Activated T-cell treated with anti-CD3 and anti-CD28 coated beads, Interleukin-2, amount 50 U/mL, for 48 hours (primary cell): ENCODE measurements at regions not wholly inside any gene's neighbourhood (a gene's known extent, or its start where the extent isn't known, plus 50 kb on each side); places are given as distances from the start of the nearest gene placed in this dataset.

Source experiments
- DNase-seq, 2 experiments: peaks; one replicate each; pipeline ENCODE4 v3.0.0-alpha.2; 2020

- DNase-seq: no peak
Observed at GRCh38 chr7:132072873-132073272, 503.4 kb downstream of the PLXNA4 start.

- DNase-seq: no peak
Observed at GRCh38 chr7:132072165-132072564, 504.1 kb downstream of the PLXNA4 start.

GRCh38 chr7:132069306-132069705 is 507.0 kb downstream of the PLXNA4 start:
- DNase-seq: no peak

GRCh38 chr7:132066761-132067171 is 509.5 kb downstream of the PLXNA4 start:
- no peak for DNase-seq

- no peak for DNase-seq
Observed at GRCh38 chr7:132065989-132066603, 509.7 kb upstream of the PODXL start.

GRCh38 chr7:132065193-132065988 is 509.0 kb upstream of the PODXL start:
- DNase-seq: no peak

- DNase-seq: no peak
Observed at GRCh38 chr7:132063800-132064199, 507.4 kb upstream of the PODXL start.

- DNase-seq: no peak
Observed at GRCh38 chr7:132061937-132062336, 505.5 kb upstream of the PODXL start.

GRCh38 chr7:132059141-132059540 is 502.7 kb upstream of the PODXL start:
- DNase-seq: no peak

- no peak for DNase-seq
Observed at GRCh38 chr7:132055336-132056120, 499.1 kb upstream of the PODXL start.

GRCh38 chr7:132053871-132054270 is 497.4 kb upstream of the PODXL start:
- no peak for DNase-seq

GRCh38 chr7:132051311-132051710 is 494.9 kb upstream of the PODXL start:
- no peak for DNase-seq

- DNase-seq: peak; percentile 38 to 43
Observed at GRCh38 chr7:132049462-132050304, 493.3 kb upstream of the PODXL start.

- no peak for DNase-seq
Observed at GRCh38 chr7:132045481-132045980, 489.1 kb upstream of the PODXL start.

GRCh38 chr7:132045002-132045401 is 488.6 kb upstream of the PODXL start:
- no peak for DNase-seq

GRCh38 chr7:132044247-132044646 is 487.8 kb upstream of the PODXL start:
- DNase-seq: no peak

- DNase-seq: no peak
Observed at GRCh38 chr7:132041108-132041507, 484.7 kb upstream of the PODXL start.

- DNase-seq: no peak
Observed at GRCh38 chr7:132035517-132036362, 479.3 kb upstream of the PODXL start.

GRCh38 chr7:132034748-132035416 is 478.5 kb upstream of the PODXL start:
- DNase-seq: no peak

GRCh38 chr7:132030883-132031282 is 474.5 kb upstream of the PODXL start:
- no peak for DNase-seq

GRCh38 chr7:132030086-132030568 is 473.7 kb upstream of the PODXL start:
- DNase-seq: no peak
